T-helper 1 cell treated with Interleukin-12 subunit alpha and Interleukin-12 subunit beta and Interleukin-4 antibody, amounts not matched to agents 30 ng/mL and 1 ng/mL, for 36 hours (primary cell): ENCODE measurements at regions not wholly inside any gene's neighbourhood (a gene's known extent, or its start where the extent isn't known, plus 50 kb on each side); places are given as distances from the start of the nearest gene placed in this dataset.

ENCODE experiments used
- intact Hi-C: fragments of 100-400 bp; cut with micrococcal nuclease; formaldehyde crosslinking; loops from one replicate; pipeline ENCODE4 v1.15.1; 2024

- intact Hi-C loops: no loop called here
Measured at GRCh38 chr14:78071016-78071549, 99.1 kb upstream of the NRXN3 start.

- intact Hi-C loops: no loop called here
Measured at GRCh38 chr14:78073028-78073427, 97.1 kb upstream of the NRXN3 start.

DNA sequence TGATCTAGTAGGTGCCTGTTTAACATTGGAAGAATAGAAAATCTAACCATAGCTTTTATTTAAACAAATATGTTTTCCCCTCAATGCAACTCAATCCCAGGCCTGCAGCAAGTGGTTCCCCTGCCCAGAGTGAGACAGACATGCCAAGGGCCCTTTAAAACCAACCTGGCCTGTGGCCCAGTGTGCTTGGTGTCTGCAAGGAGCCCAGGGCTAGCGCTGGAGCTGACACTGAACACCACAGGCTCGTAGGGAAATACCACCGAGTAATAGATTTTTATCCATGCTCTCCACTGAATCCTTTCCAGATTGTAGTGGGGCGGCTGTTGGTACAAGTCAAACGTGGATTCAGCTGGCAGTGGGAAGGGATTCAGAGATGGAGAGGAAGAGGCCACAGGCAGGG, 95.6 kb upstream of the NRXN3 start:
- intact Hi-C loops: no loop called here

- intact Hi-C loops: no loop called here
Measured at GRCh38 chr14:78075033-78075432, 95.1 kb upstream of the NRXN3 start.

GRCh38 chr14:78075555-78076277, 94.5 kb upstream of the NRXN3 start:
- intact Hi-C loops: no loop called here

DNA sequence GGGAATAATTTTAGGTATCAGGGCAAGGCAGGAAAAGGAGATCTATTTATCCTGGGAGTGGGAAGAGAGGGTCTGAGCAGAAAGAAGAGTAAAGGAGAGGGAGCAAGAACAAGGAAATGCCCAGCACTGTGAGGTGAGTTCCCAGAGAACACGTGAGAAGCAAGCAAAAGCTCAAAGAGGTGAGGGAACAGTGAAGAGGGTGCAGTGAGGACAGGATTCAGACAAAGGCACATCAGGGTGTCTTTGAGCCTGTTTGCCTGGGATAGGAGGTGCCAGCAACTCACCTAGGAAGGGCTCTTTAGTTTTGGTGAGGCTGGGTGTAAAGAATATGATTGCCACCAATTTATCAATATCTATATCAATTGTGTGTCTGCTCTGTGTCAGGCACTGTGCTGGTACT, 88.9 kb upstream of the NRXN3 start:
- intact Hi-C loops: no loop called here

DNA sequence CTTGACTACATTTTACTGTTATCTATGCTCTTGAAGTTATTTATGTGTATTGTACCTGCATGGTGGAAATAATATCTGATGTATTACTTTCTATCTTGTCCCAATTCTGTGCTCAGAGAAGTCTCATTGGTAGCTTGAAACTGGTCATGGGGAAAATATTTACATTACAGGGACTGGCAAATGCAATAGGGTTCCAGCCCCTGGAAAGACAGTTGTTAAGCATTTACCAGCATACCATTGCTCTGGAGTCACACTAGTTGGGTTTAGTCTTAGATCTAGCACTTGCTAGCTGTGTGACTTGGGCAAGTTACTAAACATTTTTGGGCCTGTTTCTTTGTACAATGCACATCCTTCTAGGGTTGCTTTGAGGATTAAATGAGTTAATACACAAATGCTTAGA, 86.3 kb upstream of the NRXN3 start:
- intact Hi-C loops: no loop called here

- intact Hi-C loops: no loop called here
Measured at GRCh38 chr14:78086342-78086741, 83.8 kb upstream of the NRXN3 start.

DNA sequence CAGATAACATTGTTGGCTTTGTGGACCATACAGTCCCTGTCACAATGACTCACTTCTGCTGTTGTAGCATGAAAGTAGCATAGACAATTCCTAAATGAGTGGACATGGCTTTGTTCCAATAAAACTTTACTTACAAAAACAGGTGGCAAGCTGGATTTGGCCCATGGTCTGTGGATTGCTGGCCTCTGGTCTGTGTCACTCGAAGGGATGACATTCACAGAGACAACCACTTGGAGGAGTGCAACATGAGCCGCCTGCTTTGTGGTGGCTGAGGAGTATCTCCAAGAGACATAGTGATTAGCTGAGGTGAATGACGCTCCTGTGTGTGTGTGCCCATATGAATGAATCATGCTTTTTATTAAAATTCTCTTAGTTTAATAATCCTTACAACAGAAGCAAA, 81.3 kb upstream of the NRXN3 start:
- intact Hi-C loops: no loop called here

DNA sequence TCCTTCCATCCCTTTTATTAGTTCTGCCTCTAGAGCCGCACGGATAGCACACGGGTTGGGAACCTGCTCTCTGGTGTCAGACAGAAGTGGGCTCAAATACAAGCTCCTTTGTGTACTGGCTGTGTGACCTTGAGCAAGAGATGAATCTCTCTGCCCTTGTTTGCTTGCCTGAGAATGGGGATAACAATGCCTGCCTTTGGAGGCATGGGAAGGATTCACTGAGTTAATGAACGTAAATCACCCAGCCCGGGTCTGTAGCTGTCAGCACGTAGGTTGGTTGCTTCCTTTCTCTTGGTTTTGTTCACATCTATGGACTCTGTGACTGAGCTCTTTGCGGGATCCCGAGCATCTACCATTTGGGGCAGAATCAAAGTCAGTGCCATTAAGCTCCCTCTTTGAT, 79.3 kb upstream of the NRXN3 start:
- intact Hi-C loops: no loop called here

DNA sequence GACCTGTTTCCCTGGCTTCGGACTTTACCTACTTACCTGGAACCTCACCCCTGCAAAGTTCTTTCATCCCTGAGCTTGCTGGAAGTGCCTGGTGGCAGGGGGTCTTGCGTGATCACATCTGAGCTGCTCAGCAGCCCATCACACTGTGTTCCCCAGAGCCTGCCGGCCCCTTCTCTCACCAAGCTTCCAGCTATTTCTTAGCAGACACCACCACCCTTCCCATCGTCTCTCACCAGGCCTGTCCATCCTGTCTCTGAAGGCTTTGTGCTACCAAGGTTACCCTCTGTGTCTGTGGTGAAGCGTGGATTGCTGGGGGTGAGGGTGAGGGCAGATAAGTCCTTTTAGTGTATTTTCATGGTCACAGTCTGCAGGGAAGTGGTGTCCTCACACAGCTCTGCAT, 78.8 kb upstream of the NRXN3 start:
- intact Hi-C loops: no loop called here

GRCh38 chr14:78092040-78092439, 78.1 kb upstream of the NRXN3 start:
- intact Hi-C loops: no loop called here

DNA sequence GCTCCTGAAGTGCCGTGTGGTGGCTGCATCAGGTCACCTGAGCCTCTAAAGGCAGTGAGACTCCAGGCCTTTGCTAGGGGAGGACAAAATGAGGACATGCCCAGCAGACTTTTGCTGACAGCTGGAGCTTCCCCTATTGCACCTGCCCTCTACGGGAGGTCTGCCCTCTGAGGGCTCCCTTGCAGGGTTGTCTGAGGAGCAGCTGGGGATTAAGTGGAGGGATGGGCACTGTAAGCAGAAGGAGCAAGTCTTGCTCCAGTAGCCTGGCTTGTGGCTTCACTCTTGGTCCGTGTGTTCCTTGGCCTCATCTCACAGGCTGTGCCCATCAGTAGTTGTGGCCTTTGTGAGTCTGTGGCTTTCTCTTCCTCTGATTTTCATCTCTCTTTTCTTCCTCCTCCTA, 66.9 kb upstream of the NRXN3 start:
- intact Hi-C loops: no loop called here

GRCh38 chr14:78104160-78104559, 66.0 kb upstream of the NRXN3 start:
- intact Hi-C loops: no loop called here

GRCh38 chr14:78104655-78105054, 65.5 kb upstream of the NRXN3 start:
- intact Hi-C loops: no loop called here

DNA sequence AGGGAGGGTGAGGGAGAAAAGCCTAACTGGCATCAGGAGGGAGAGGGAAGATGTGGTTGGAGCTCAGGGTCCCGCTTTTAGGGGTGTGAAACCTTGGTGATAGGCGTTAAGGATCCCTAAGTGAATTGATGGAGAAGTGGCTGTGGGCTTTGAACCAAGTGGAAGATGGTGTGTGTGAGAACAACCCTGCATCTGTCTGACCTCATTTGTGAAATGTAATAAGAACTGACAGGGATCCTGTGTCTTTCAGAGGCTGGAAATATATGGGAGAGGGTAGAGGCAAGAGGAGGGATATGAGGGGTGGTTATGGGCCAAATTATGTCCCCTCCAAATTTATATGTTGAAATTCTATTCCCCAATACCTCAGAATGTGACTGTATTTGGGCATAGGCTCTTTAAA, 63.8 kb upstream of the NRXN3 start:
- intact Hi-C loops: no loop called here

- intact Hi-C loops: no loop called here
Measured at GRCh38 chr14:78107166-78107565, 63.0 kb upstream of the NRXN3 start.

- intact Hi-C loops: no loop called here
Measured at GRCh38 chr14:78119440-78119839, 50.7 kb upstream of the NRXN3 start.
